GM12878 (cell line): ENCODE measurements at regions not wholly inside any gene's neighbourhood (a gene's known extent, or its start where the extent isn't known, plus 50 kb on each side); places are given as distances from the start of the nearest gene placed in this dataset.

Experiments
- ATAC-seq: fragments of 200-7000 bp; cut with Tn5 transposase; 3 replicates; pipeline ENCODE4 v1.9.1; 2020; ENCODE audit warnings: mild to moderate bottlenecking, moderate library complexity
- BruUV-seq: library from RNA; stranded (reverse); fragments of 400-500 nt; replicated peaks from 2 replicates; lab custom pipeline; 2021; lab: Mats Ljungman, UMichigan
- CTCF ChIA-PET: fragments of 300-600 bp; sonication (Branson Sonifier 250); formaldehyde crosslinking; extraction: SDS; loops from one replicate; lab custom pipeline; 2021; ENCODE audit warnings: inconsistent platforms; lab: Yijun Ruan, JAX
- POLR2A ChIA-PET: fragments of 350-600 bp; formaldehyde crosslinking; extraction: SDS; loops from one replicate; lab custom pipeline; 2021; ENCODE audit warnings: inconsistent platforms; lab: Charles Lee
- RAD21 ChIA-PET: fragments of 300-600 bp; sonication (Branson Sonifier 250); formaldehyde crosslinking; loops from one replicate; lab custom pipeline; 2023; ENCODE audit warnings: antibody characterized with exemption; ENCODE audit not compliant: unreplicated experiment; lab: Charles Lee
- SMC1A ChIA-PET: fragments of 300-600 bp; sonication (Branson Sonifier 250); formaldehyde crosslinking; loops from one replicate; lab custom pipeline; 2023; ENCODE audit not compliant: unreplicated experiment, uncharacterized antibody; lab: Charles Lee
- DNase-seq: peaks from one replicate; pipeline ENCODE4 v3.0.0-alpha.2; 2011; ENCODE audit warnings: low read depth, low spot score
- FAIRE-seq: peaks from 3 replicates; lab custom pipeline; 2011; peaks lifted over from hg19 to GRCh38; lab: Jason Lieb, UNC
- H2AFZ ChIP-seq: 2 replicates; pipeline ENCODE4 v1.6.0; 2011; ENCODE audit warnings: low read depth, low read length, control low read depth; ENCODE audit not compliant: control insufficient read depth
- H3K27ac ChIP-seq: 2 replicates; pipeline ENCODE4 v1.5.1; 2011; ENCODE audit warnings: control low read depth; ENCODE audit not compliant: control insufficient read depth, insufficient read depth
- H3K27me3 ChIP-seq, 2 experiments: replicated peaks in 1 of 2; 2 replicates each; pipeline versions ENCODE4 v1.6.0 to v1.6.1; 2011; ENCODE audit warnings: low read length in 1 of 2; ENCODE audit not compliant: control insufficient read depth in 2 of 2, insufficient read depth in 2 of 2
- H3K36me3 ChIP-seq, 2 experiments: 2 replicates each; pipeline ENCODE4 v1.5.1; 2011; ENCODE audit warnings: low read length in 1 of 2; ENCODE audit not compliant: control insufficient read depth in 2 of 2, insufficient read depth in 2 of 2
- H3K4me1 ChIP-seq: 2 replicates; pipeline ENCODE4 v1.6.1; 2011; ENCODE audit warnings: mild to moderate bottlenecking, low read length, moderate library complexity, mixed read lengths; ENCODE audit not compliant: control insufficient read depth, insufficient read depth
- H3K4me2 ChIP-seq: 2 replicates; pipeline ENCODE4 v1.6.0; 2011; ENCODE audit warnings: control low read depth; ENCODE audit not compliant: control insufficient read depth, insufficient read depth
- H3K4me3 ChIP-seq: fragments of 200-600 bp; sonication (generic); 2 replicates; pipeline ENCODE4 v1.5.1; 2016
- H3K79me2 ChIP-seq: 2 replicates; pipeline ENCODE4 v1.6.0; 2011; ENCODE audit warnings: low read length; ENCODE audit not compliant: control insufficient read depth, insufficient read depth
- H3K9ac ChIP-seq: 2 replicates; pipeline ENCODE4 v1.8.0; 2011; ENCODE audit warnings: low read length, control low read depth, mixed read lengths; ENCODE audit not compliant: control insufficient read depth, insufficient read depth
- H3K9me3 ChIP-seq: replicated peaks from 3 replicates; pipeline ENCODE4 v1.5.1; 2011; ENCODE audit warnings: mild to moderate bottlenecking, low read length; ENCODE audit not compliant: control insufficient read depth, insufficient read depth
- H4K20me1 ChIP-seq: 2 replicates; pipeline ENCODE4 v1.6.0; 2011; ENCODE audit not compliant: control insufficient read depth, insufficient read depth
- ESRRA ChIP-seq: IDR thresholded peaks from 2 replicates; pipeline ENCODE4 v1.6.1; 2012; ENCODE audit warnings: mild to moderate bottlenecking, low read length, improper control_type of control experiment
- HDAC6 ChIP-seq: fragments of 200-600 bp; sonication (generic); IDR thresholded peaks from one replicate; pipeline ENCODE4 v1.8.0; 2017; ENCODE audit warnings: antibody characterized with exemption; ENCODE audit not compliant: unreplicated experiment
- IKZF2 ChIP-seq, 2 experiments: fragments of 450-650 bp; IDR thresholded peaks; 2 replicates each; pipeline ENCODE4 v1.6.1; 2017; ENCODE audit warnings: mild to moderate bottlenecking in 2 of 2, moderate library complexity in 2 of 2
- MLLT1 ChIP-seq: fragments of 450-650 bp; IDR thresholded peaks from 2 replicates; pipeline ENCODE4 v1.6.1; 2016; ENCODE audit warnings: mild to moderate bottlenecking
- MTA3 ChIP-seq: IDR thresholded peaks from 2 replicates; pipeline ENCODE4 v1.6.1; 2012; ENCODE audit warnings: low read length, inconsistent platforms, borderline replicate concordance
- MYB ChIP-seq: fragments of 150-350 bp; IDR thresholded peaks from 2 replicates; pipeline ENCODE4 v1.6.1; 2014; ENCODE audit warnings: mild to moderate bottlenecking, low read depth, low read length, borderline replicate concordance
- PAX5 ChIP-seq: IDR thresholded peaks from 2 replicates; pipeline ENCODE4 v1.6.1; 2011; ENCODE audit warnings: low read depth, low read length, borderline replicate concordance
- POU2F2 ChIP-seq: IDR thresholded peaks from 3 replicates; pipeline ENCODE4 v1.6.1; 2011; ENCODE audit warnings: low read depth, mild to moderate bottlenecking, low read length, borderline replicate concordance
- SMAD5 ChIP-seq: IDR thresholded peaks from 2 replicates; pipeline ENCODE4 v1.6.1; 2016; ENCODE audit warnings: antibody characterized with exemption, low read depth
- SMARCA5 ChIP-seq: fragments of 450-650 bp; IDR thresholded peaks from 2 replicates; pipeline ENCODE4 v1.6.1; 2017; ENCODE audit warnings: mild to moderate bottlenecking
- WGBS: methylation state at CpG from one replicate; pipeline ENCODE4 v1.1.6; 2016; ENCODE audit warnings: low lambda C conversion rate; ENCODE audit not compliant: insufficient replicate concordance, insufficient coverage; ENCODE audit errors: missing lambda C conversion rate; 5-methylcytosine and 5-hydroxymethylcytosine counted together
- in situ Hi-C: fragments of 300-500 bp; cut with MboI; formaldehyde crosslinking; loops from 9 replicates; pipeline ENCODE4 v1.14.3; 2018; ENCODE audit warnings: mixed read lengths
- intact Hi-C: fragments of 100-400 bp; cut with micrococcal nuclease; formaldehyde crosslinking; loops from one replicate; pipeline ENCODE4 v1.14.2; 2022; ENCODE audit not compliant: unreplicated experiment

GRCh38 chr3:96200897-96201296 lies 613.5 kb upstream of the EPHA6 start:
- H3K27ac ChIP-seq: no peak overlapping the region
- in situ Hi-C loops: no loop called here
- no peaks in the 10 kb centered on the region for H3K79me2 ChIP-seq
- H3K4me3 ChIP-seq: no peak overlapping the region
- no peak overlapping the region for H2AFZ ChIP-seq
- no TSS peak for BruUV-seq
- ChIA-PET RAD21 (no interaction called here), CTCF (no interaction called here), SMC1A (no interaction called here), POLR2A (no interaction called here)
- intact Hi-C loops: no loop called here
- H3K9me3 ChIP-seq: no peaks in the 10 kb centered on the region
- no peak for DNase-seq
- H3K4me1 ChIP-seq: no peaks in the 10 kb centered on the region
- H3K27me3 ChIP-seq: no peaks in the 10 kb centered on the region
- no peak overlapping the region for H3K9ac ChIP-seq
- H3K4me2 ChIP-seq: no peak overlapping the region
- H3K36me3 ChIP-seq: no peaks in the 10 kb centered on the region
- ATAC-seq: no peak
- TF ChIP-seq SMARCA5 (no peak), MTA3 (no peak), MLLT1 (no peak), MYB (no peak), PAX5 (no peak), SMAD5 (no peak), IKZF2 (IDR thresholded peaks at IDR 0.05) (no peak), POU2F2 (no peak), HDAC6 (no peak)
- FAIRE-seq: no peak
- no peaks in the 10 kb centered on the region for H4K20me1 ChIP-seq
- 0% methylated on average over 1 of the region's 1 CpG for WGBS

- no peak overlapping the region for H3K4me2 ChIP-seq
- no peak for TF ChIP-seq ESRRA
- no peak overlapping the region for H3K27ac ChIP-seq
- FAIRE-seq: no peak
- H3K4me1 ChIP-seq: no peaks in the 10 kb centered on the region
- 27% methylated on average over 6 of the region's 6 CpGs for WGBS
- no peaks in the 10 kb centered on the region for H3K9me3 ChIP-seq
- intact Hi-C loops: no loop called here
- no peak overlapping the region for H3K9ac ChIP-seq
- RAD21 ChIA-PET: no interaction called here
- no peak for DNase-seq
- in situ Hi-C loops: no loop called here
- H3K4me3 ChIP-seq: no peak overlapping the region
- SMC1A ChIA-PET: no interaction called here
- no peak for ATAC-seq
- H3K36me3 ChIP-seq: no peaks in the 10 kb centered on the region
- no TSS peak for BruUV-seq
- no peaks in the 10 kb centered on the region for H3K79me2 ChIP-seq
- H4K20me1 ChIP-seq: no peaks in the 10 kb centered on the region
- no peak overlapping the region for H2AFZ ChIP-seq
- POLR2A ChIA-PET: no interaction called here
- no peaks in the 10 kb centered on the region for H3K27me3 ChIP-seq
- CTCF ChIA-PET: no interaction called here
Observed at GRCh38 chr3:96201463-96201862, 612.9 kb upstream of the EPHA6 start.
